ENCODE measurements at regions not wholly inside any gene's neighbourhood (a gene's known extent, or its start where the extent isn't known, plus 50 kb on each side); places are given as distances from the start of the nearest gene placed in this dataset.

GRCh38 chr12:107362960-107363359 lies 269.6 kb upstream of the CRY1 start:
- Histone ChIP-seq H3K9me3 (ENCODE audit: low read length) (no peaks in the 10 kb centered on the region), H3K4me2 (ENCODE audit: low read length) (no peak overlapping the region), H3K36me3 (ENCODE audit: insufficient read depth, low read length) (no peaks in the 10 kb centered on the region), H3K27ac (ENCODE audit: low read depth, low read length, poor library complexity, severe bottlenecking) (no peak overlapping the region), H3K27me3 (ENCODE audit: insufficient read depth, low read length) (no peaks in the 10 kb centered on the region), H4K20me1 (ENCODE audit: insufficient read depth, low read length) (no peaks in the 10 kb centered on the region), H2AFZ (ENCODE audit: low read length) (no peak overlapping the region), H3K79me2 (ENCODE audit: insufficient read depth, low read length) (no peaks in the 10 kb centered on the region), H3K9ac (ENCODE audit: low read length) (no peak overlapping the region), H3K4me1 (ENCODE audit: insufficient read depth, low read length, severe bottlenecking) (no peaks in the 10 kb centered on the region), H3K9me2 (ENCODE audit: low read depth, low read length) (no peaks in the 10 kb centered on the region), H3K4me3 (ENCODE audit: low read depth, low read length, poor library complexity, severe bottlenecking) (no peak overlapping the region), H3F3A (ENCODE audit: insufficient read depth, low read length) (no peaks in the 10 kb centered on the region)
- TF ChIP-seq CTCF (IDR thresholded peaks at IDR 0.05; ENCODE audit: low read length) (no peak), EZH2 (IDR thresholded peaks at IDR 0.05; ENCODE audit: borderline replicate concordance, low read length) (no peak)

GRCh38 chr12:107364875-107365518 lies 271.6 kb upstream of the CRY1 start:
- Histone ChIP-seq H3K9me2 (ENCODE audit: low read depth, low read length) (no peaks in the 10 kb centered on the region), H3K9ac (ENCODE audit: low read length) (no peak overlapping the region), H3K27ac (ENCODE audit: low read depth, low read length, poor library complexity, severe bottlenecking) (no peak overlapping the region), H3K79me2 (ENCODE audit: insufficient read depth, low read length) (no peaks in the 10 kb centered on the region), H3K27me3 (ENCODE audit: insufficient read depth, low read length) (no peaks in the 10 kb centered on the region), H3K36me3 (ENCODE audit: insufficient read depth, low read length) (no peaks in the 10 kb centered on the region), H3K4me3 (ENCODE audit: low read depth, low read length, poor library complexity, severe bottlenecking) (no peak overlapping the region), H2AFZ (ENCODE audit: low read length) (no peak overlapping the region), H3F3A (ENCODE audit: insufficient read depth, low read length) (no peaks in the 10 kb centered on the region), H3K9me3 (ENCODE audit: low read length) (no peaks in the 10 kb centered on the region), H4K20me1 (ENCODE audit: insufficient read depth, low read length) (no peaks in the 10 kb centered on the region), H3K4me2 (ENCODE audit: low read length) (no peak overlapping the region), H3K4me1 (ENCODE audit: insufficient read depth, low read length, severe bottlenecking) (no peaks in the 10 kb centered on the region)
- TF ChIP-seq CTCF (IDR thresholded peaks at IDR 0.05; ENCODE audit: low read length) (no peak), EZH2 (IDR thresholded peaks at IDR 0.05; ENCODE audit: borderline replicate concordance, low read length) (no peak)

- no peaks in the 10 kb centered on the region for H3K27me3 ChIP-seq (ENCODE audit: insufficient read depth, low read length)
- no peak overlapping the region for H3K4me3 ChIP-seq (ENCODE audit: low read depth, low read length, poor library complexity, severe bottlenecking)
- no peaks in the 10 kb centered on the region for H3K36me3 ChIP-seq (ENCODE audit: insufficient read depth, low read length)
- no peaks in the 10 kb centered on the region for H4K20me1 ChIP-seq (ENCODE audit: insufficient read depth, low read length)
- H3K9me2 ChIP-seq (ENCODE audit: low read depth, low read length), result no peaks in the 10 kb centered on the region
- no peaks in the 10 kb centered on the region for H3K4me1 ChIP-seq (ENCODE audit: insufficient read depth, low read length, severe bottlenecking)
- no peak overlapping the region for H3K4me2 ChIP-seq (ENCODE audit: low read length)
- TF ChIP-seq EZH2 (IDR thresholded peaks at IDR 0.05; ENCODE audit: borderline replicate concordance, low read length) (no peak), CTCF (IDR thresholded peaks at IDR 0.05; ENCODE audit: low read length) (no peak)
- H2AFZ ChIP-seq (ENCODE audit: low read length), result no peak overlapping the region
- H3F3A ChIP-seq (ENCODE audit: insufficient read depth, low read length), result no peaks in the 10 kb centered on the region
- no peaks in the 10 kb centered on the region for H3K79me2 ChIP-seq (ENCODE audit: insufficient read depth, low read length)
- no peak overlapping the region for H3K27ac ChIP-seq (ENCODE audit: low read depth, low read length, poor library complexity, severe bottlenecking)
- H3K9me3 ChIP-seq (ENCODE audit: low read length), result no peaks in the 10 kb centered on the region
- H3K9ac ChIP-seq (ENCODE audit: low read length), result no peak overlapping the region
Measured at GRCh38 chr12:107365703-107366102, 272.4 kb upstream of the CRY1 start.

Data from OCI-LY1 (cell line).